Spinal cord (tissue), 9 donors: ENCODE measurements at regions not wholly inside any gene's neighbourhood (a gene's known extent, or its start where the extent isn't known, plus 50 kb on each side); places are given as distances from the start of the nearest gene placed in this dataset.

Experiments
- DNase-seq, 6 donors: peaks; one replicate each; pipeline versions ENCODE4 v3.0.0 to v3.0.0-alpha.2; 2013 to 2015; ENCODE audit warnings: low spot score in 6 of 6, low read depth in 4 of 6
- H3K27ac ChIP-seq: one replicate; pipeline ENCODE4 v1.5.1; 2013; ENCODE audit warnings: low read depth, low read length, control low read depth
- H3K27me3 ChIP-seq: one replicate; pipeline ENCODE4 v1.6.1; 2013; ENCODE audit warnings: low read length; ENCODE audit not compliant: control insufficient read depth, insufficient read depth
- H3K36me3 ChIP-seq: one replicate; pipeline ENCODE4 v1.6.1; 2013; ENCODE audit warnings: low read length; ENCODE audit not compliant: control insufficient read depth, insufficient read depth
- H3K4me1 ChIP-seq: one replicate; pipeline ENCODE4 v1.6.1; 2013; ENCODE audit warnings: low read length; ENCODE audit not compliant: control insufficient read depth, insufficient read depth
- H3K4me3 ChIP-seq: one replicate; pipeline ENCODE4 v1.5.1; 2013; ENCODE audit warnings: low read depth, low read length, control low read depth
- H3K9me3 ChIP-seq: one replicate; pipeline ENCODE4 v1.6.1; 2013; ENCODE audit warnings: low read length; ENCODE audit not compliant: control insufficient read depth, insufficient read depth
- WGBS: methylation state at CpG from one replicate; pipeline ENCODE4 v1.1.5; 2013; ENCODE audit warnings: missing lambda C conversion rate; ENCODE audit not compliant: insufficient coverage; 5-methylcytosine and 5-hydroxymethylcytosine counted together
- donor health status: healthy.

DNA sequence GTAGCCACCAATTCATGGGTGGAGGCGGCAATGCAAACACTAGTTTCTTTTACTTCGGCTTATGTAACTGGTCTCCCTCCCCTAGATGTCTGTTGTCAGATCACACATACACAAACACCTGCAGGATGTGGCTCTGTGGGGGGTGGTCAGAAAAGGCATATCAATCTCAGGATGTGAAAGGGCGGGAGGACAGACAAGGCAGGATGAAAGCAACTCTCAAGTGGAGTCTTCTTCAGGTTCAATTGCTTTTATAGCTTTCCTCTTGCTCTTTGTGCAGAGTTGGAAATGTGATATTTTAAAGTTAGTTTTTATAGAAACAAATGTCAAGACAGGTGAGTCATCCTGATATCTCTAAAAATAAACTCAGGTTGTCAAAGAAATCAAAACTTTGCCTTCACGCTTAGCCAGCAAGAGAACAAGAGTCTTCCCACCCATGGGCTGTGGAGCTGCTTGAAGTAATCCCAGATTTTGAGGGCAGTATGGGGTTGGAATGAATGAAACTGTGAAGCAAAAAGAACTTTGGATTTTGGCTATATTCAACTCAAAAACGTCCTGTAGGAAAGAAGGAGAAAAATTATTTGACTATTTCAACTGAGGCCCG lies 423.4 kb downstream of the GUCY1A2 start:
- DNase-seq, result peak in 1 of 6 donors; percentile 4
- H3K27me3 ChIP-seq, result no peaks in the 10 kb centered on the region
- 100% methylated on average over 1 of the region's 6 CpGs for WGBS

DNA sequence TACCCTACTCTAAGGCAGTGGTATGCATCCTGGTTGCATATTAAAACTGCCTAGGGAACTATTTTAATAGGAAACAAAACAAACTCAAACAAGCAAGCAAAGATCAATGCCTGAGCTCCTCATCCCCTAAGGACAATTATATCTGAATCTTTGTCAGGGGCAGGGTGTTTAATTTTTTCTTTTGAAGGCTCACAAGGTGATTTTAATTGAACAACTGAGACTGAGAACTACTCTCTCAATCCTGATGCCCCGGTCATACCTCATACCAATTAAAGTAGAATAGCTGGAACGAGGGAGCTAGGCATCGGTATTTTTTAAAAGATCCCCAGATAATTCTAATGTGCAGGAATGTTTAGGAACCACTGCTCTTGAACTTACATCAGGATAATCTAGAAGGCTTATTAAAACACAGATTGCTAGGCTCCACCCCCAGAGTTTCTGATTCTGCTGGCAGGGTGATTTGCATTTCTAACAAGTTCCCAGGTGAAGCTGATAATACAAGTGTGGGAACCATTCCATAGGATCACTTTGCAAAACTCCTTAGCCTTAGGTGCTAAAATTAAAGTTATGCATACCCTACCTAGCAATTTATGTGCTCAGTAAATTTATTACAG lies 416.5 kb downstream of the GUCY1A2 start:
- Histone ChIP-seq H3K27ac (no peak overlapping the region), H3K9me3 (no peaks in the 10 kb centered on the region), H3K4me1 (no peaks in the 10 kb centered on the region), H3K36me3 (no peaks in the 10 kb centered on the region), H3K27me3 (no peaks in the 10 kb centered on the region), H3K4me3 (no peak overlapping the region)
- WGBS, result no CpG with 5 or more reads among the region's 3 CpGs
- DNase-seq, result peak in 1 of 6 donors; percentile 65

More for the DNA sequence above, 423.4 kb downstream of the GUCY1A2 start:
- H3K4me3 ChIP-seq, result no peak overlapping the region
- no peak overlapping the region for H3K27ac ChIP-seq
- no peaks in the 10 kb centered on the region for H3K9me3 ChIP-seq
- H3K4me1 ChIP-seq, result no peaks in the 10 kb centered on the region
- H3K36me3 ChIP-seq, result no peaks in the 10 kb centered on the region

DNA sequence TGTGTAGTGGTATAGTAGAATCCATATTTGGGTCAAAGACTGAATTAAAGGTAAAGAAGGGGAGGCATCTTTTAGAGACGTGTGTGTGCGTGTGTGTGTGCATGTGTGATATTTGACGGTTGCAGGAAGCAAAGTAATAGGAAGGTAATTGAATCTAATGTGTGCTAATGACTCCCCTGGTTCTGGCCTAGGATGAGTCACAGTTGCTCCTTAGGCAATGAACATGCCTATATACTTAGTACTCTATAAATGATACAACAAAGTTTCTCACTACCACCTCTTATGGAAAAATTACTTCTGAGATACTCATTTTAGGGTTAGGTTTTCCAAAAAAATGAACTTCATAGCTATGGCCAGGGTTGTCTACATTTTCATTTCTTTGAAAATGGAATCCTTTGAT lies 409.6 kb downstream of the GUCY1A2 start:
- H3K27me3 ChIP-seq, result no peaks in the 10 kb centered on the region
- no peaks in the 10 kb centered on the region for H3K36me3 ChIP-seq
- no peak for DNase-seq
- no peak overlapping the region for H3K27ac ChIP-seq
- no peaks in the 10 kb centered on the region for H3K4me1 ChIP-seq
- H3K9me3 ChIP-seq, result no peaks in the 10 kb centered on the region
- no peak overlapping the region for H3K4me3 ChIP-seq
- WGBS, result 80% methylated on average over 1 of the region's 3 CpGs

DNA sequence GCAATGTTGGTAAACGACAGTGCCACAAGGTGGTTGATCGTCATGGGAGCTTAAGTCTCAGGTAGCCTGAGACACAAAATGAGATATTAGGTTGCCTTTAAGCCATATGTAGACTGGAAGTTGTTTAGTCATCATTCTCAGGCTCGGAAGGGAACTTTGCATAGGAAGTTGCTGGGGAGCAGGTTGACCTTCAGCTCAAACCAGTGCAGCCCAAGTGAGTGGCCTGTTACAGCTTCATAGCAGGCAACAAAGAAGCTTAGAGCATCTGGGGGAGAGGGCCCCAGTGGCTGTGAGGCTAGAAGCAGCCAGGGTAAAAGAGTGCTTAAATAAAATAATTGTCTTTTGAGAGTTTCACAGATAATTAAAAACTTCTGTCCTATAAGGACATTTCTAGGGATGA lies 404.0 kb downstream of the GUCY1A2 start:
- no peaks in the 10 kb centered on the region for H3K36me3 ChIP-seq
- no peak for DNase-seq
- H3K4me1 ChIP-seq, result no peaks in the 10 kb centered on the region
- no peak overlapping the region for H3K27ac ChIP-seq
- 83% methylated on average over 3 of the region's 3 CpGs for WGBS
- no peaks in the 10 kb centered on the region for H3K9me3 ChIP-seq
- H3K4me3 ChIP-seq, result no peak overlapping the region
- H3K27me3 ChIP-seq, result no peaks in the 10 kb centered on the region

DNA sequence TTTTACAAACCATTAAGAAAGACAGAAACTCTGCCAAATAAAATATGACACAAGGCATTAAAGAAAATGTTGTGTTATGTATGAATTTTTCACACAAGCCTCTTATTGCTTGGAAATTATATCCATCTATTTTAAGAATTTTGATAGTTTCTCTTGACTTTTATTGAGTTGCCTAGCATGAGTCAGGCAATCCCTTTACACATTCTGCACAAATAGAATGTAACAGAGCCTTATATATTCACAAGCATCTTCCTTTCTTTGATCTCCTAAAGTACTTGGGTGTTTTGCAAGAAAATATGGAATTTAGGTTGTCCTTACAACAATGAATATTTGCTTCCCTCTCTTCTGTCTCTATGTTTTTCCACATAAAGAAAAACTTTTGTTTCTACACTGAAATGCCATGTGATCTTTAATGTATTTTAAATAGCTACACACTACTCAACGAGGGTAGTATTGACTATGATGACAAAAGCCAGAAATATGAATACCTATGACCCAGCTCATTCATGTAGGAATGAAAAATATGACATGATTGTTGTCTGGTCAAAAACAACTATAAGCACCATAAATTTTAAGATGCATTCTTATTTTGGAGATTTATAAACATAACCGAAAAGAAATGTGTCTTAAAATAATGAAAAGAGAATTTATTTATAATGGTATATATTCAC lies 398.8 kb downstream of the GUCY1A2 start:
- H3K27me3 ChIP-seq, result no peaks in the 10 kb centered on the region
- no peaks in the 10 kb centered on the region for H3K36me3 ChIP-seq
- no peak overlapping the region for H3K4me3 ChIP-seq
- H3K9me3 ChIP-seq, result no peaks in the 10 kb centered on the region
- no peak overlapping the region for H3K27ac ChIP-seq
- WGBS, result no CpG with 5 or more reads among the region's 2 CpGs
- H3K4me1 ChIP-seq, result no peaks in the 10 kb centered on the region
- no peak for DNase-seq

DNA sequence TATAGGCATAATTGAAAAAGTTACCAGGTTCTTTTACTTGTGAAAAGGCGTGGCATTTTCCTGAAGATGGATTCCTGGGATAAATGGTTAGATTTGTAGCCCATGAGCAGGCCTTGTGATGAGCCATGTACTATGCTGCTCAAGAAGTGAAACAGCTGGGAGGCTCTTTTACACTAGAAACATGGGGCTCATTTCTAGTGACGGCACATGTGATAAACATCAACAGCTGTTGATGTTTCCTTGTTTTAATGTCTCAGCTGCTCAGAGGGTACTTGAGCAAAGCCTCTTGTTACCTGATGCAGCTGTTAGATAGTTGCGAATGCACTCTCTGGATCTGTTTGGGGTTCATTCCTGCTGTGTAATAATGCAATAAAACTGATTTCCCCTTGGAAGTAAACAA lies 396.8 kb downstream of the GUCY1A2 start:
- 59% methylated on average over 2 of the region's 3 CpGs for WGBS
- H3K27ac ChIP-seq, result no peak overlapping the region
- no peaks in the 10 kb centered on the region for H3K9me3 ChIP-seq
- H3K27me3 ChIP-seq, result no peaks in the 10 kb centered on the region
- peak in 2 of 6 donors; percentile 7 to 84 for DNase-seq
- H3K36me3 ChIP-seq, result no peaks in the 10 kb centered on the region
- H3K4me3 ChIP-seq, result no peak overlapping the region
- H3K4me1 ChIP-seq, result no peaks in the 10 kb centered on the region
